Progenitor cell of endocrine pancreas (in vitro differentiated cells): ENCODE measurements at regions not wholly inside any gene's neighbourhood (a gene's known extent, or its start where the extent isn't known, plus 50 kb on each side); places are given as distances from the start of the nearest gene placed in this dataset.

Experiments used
- DNase-seq: peaks from one replicate; pipeline ENCODE4 v3.0.0; 2021; ENCODE audit warnings: low spot score; ENCODE audit not compliant: unreplicated experiment
- H3K27ac Mint-ChIP-seq: 2 replicates; pipeline ENCODE4 v1.8.0; 2021; ENCODE audit warnings: mild to moderate bottlenecking, moderate library complexity, mixed read lengths
- H3K27me3 Mint-ChIP-seq: 2 replicates; pipeline ENCODE4 v1.8.0; 2021; ENCODE audit warnings: mixed read lengths
- H3K36me3 Mint-ChIP-seq: 2 replicates; pipeline ENCODE4 v1.8.0; 2022; ENCODE audit warnings: mixed read lengths; ENCODE audit not compliant: insufficient read depth
- H3K4me1 Mint-ChIP-seq: 2 replicates; pipeline ENCODE4 v1.8.0; 2021; ENCODE audit warnings: low read depth, mixed read lengths
- H3K4me3 Mint-ChIP-seq: 2 replicates; pipeline ENCODE4 v1.8.0; 2021; ENCODE audit warnings: low read depth, mild to moderate bottlenecking, moderate library complexity, mixed read lengths
- H3K9me3 Mint-ChIP-seq: 2 replicates; pipeline ENCODE4 v1.8.0; 2021; ENCODE audit warnings: low read depth, mixed read lengths
- TF ChIP-seq, protein P1 (sequence below): fragments of 200-600 bp; sonication (generic); IDR thresholded peaks from one replicate; pipeline ENCODE4 v1.5.0; 2021; ENCODE audit warnings: antibody characterized with exemption, mild to moderate bottlenecking; ENCODE audit not compliant: unreplicated experiment

DNA sequence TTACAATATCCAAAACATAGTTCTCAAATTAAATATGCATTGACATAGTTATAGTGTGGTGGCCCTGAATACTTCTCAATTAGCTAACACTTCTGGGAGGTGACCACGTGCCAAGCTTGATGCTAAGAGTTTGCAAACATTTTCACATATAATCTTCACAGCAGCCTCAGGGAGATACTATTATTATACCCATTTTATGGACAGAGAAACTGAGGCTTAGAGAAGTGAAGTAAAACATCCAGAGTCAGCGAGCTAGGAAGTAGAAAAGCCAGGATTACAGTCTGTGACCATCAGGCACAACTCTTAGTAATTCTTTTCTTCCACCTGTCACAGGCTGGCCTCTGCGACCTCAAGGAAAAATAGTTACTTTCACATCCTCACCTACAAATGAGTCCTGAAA, 102.2 kb upstream of the IRX6 start:
- Mint-ChIP-seq H3K4me3 (no peak overlapping the region), H3K4me1 (no peaks in the 10 kb centered on the region), H3K27ac (no peak overlapping the region), H3K9me3 (peaks cover 5% of the 10 kb centered on the region), H3K36me3 (no peaks in the 10 kb centered on the region), H3K27me3 (peaks cover 2% of the 10 kb centered on the region)
- TF ChIP-seq, protein P1, sequence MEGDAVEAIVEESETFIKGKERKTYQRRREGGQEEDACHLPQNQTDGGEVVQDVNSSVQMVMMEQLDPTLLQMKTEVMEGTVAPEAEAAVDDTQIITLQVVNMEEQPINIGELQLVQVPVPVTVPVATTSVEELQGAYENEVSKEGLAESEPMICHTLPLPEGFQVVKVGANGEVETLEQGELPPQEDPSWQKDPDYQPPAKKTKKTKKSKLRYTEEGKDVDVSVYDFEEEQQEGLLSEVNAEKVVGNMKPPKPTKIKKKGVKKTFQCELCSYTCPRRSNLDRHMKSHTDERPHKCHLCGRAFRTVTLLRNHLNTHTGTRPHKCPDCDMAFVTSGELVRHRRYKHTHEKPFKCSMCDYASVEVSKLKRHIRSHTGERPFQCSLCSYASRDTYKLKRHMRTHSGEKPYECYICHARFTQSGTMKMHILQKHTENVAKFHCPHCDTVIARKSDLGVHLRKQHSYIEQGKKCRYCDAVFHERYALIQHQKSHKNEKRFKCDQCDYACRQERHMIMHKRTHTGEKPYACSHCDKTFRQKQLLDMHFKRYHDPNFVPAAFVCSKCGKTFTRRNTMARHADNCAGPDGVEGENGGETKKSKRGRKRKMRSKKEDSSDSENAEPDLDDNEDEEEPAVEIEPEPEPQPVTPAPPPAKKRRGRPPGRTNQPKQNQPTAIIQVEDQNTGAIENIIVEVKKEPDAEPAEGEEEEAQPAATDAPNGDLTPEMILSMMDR, result no peak
- no peak for DNase-seq

DNA sequence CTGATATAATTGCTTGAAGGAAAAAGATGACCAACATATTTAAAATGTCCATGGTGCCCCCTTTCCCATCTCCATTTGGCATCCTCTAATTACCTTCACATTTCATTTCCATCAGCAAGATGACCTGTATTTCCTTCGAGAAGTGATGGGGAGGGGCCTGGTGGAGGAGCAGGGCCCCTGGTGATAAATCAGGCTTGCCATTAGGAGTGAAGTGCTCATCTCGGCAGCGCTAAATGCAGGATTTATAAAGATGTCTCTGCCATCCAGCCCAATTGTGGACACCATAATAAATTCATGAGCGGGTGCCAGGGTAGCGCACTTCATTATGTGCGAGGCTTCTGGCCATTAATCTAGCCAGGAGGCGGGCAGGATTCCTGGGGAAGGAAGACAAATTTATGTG, 101.5 kb upstream of the IRX6 start:
- H3K27me3 Mint-ChIP-seq, result peaks cover 2% of the 10 kb centered on the region
- H3K4me3 Mint-ChIP-seq, result no peak overlapping the region
- no peak overlapping the region for H3K27ac Mint-ChIP-seq
- H3K9me3 Mint-ChIP-seq, result peaks cover 5% of the 10 kb centered on the region
- H3K4me1 Mint-ChIP-seq, result no peaks in the 10 kb centered on the region
- H3K36me3 Mint-ChIP-seq, result no peaks in the 10 kb centered on the region
- DNase-seq, result no peak
- TF ChIP-seq, protein P1, result no peak

DNA sequence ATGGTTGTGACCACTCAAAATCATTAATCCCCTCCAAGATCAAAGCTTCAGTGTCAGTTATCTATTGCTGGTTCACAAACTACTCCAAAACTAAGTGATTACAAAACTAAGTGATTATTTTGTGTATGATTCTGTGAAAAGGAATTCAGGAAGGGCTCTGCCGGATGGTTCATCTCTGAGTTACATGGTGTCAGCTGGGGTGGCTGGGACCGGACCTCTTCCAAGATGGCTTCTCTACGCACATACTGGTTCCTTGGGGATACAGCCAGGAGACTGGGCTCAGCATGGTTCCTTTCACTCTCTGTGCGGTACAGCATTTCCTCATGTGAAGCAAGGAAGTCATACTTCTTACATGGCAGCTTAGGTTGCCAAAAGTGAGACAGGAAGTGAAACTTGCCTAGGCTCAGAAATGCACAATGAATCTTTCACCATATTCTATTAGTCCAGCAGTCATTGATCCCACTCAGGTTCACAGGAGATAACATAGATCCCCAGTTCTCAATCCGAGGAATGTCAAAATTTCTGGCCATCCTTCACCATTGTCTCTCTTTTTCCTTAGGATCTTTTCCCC, 97.9 kb upstream of the IRX6 start:
- Mint-ChIP-seq H3K27ac (no peak overlapping the region), H3K36me3 (no peaks in the 10 kb centered on the region), H3K4me1 (no peaks in the 10 kb centered on the region), H3K4me3 (no peak overlapping the region), H3K9me3 (peaks cover 5% of the 10 kb centered on the region), H3K27me3 (peaks cover 4% of the 10 kb centered on the region)
- TF ChIP-seq, protein P1, result no peak
- DNase-seq, result no peak

DNA sequence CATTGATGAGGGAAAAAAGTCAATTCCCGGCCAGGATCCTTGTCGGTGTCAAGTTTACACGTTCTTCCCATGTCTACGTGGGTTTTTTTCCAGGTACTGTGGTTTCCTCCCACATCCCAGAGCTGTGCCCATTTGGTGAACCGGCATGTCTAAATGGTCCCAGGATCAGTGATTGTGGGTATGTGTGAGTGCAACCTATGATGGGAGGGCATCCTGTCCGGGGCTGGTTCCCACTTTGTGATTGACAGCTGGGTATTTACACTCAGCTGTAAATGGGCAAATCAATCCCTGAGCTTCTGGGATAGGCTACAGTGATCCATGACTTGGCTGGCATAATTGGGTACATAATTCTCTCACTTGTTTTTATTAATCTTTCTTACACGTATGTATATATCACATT, 91.2 kb upstream of the IRX6 start:
- no peak for DNase-seq
- Mint-ChIP-seq H3K27ac (no peak overlapping the region), H3K4me1 (no peaks in the 10 kb centered on the region), H3K4me3 (no peak overlapping the region), H3K9me3 (no peaks in the 10 kb centered on the region), H3K36me3 (no peaks in the 10 kb centered on the region), H3K27me3 (peaks cover 12% of the 10 kb centered on the region)
- TF ChIP-seq, protein P1, result no peak

DNA sequence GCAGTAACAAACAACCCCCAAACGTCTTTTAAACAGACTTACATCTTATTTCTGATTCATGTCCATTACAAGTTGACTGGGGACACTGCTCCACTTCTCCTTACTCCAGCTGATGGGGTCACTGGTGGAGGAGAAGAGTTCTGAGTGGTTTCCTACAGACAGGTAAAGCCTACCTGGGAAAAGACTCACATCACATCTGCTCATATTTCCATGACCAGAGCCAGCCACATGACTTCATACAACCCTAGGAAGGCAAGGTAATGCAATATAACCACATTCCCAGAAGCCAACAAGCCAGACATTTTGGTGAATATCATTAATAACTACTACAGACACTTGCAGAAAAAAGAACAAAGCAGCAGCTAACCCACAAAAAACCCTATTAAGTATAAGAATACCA, 90.5 kb upstream of the IRX6 start:
- Mint-ChIP-seq H3K9me3 (no peaks in the 10 kb centered on the region), H3K4me3 (no peak overlapping the region), H3K4me1 (no peaks in the 10 kb centered on the region), H3K36me3 (no peaks in the 10 kb centered on the region), H3K27me3 (peaks cover 12% of the 10 kb centered on the region), H3K27ac (no peak overlapping the region)
- TF ChIP-seq, protein P1, result no peak
- no peak for DNase-seq
